Stimulated activated naive B cell treated with anti-CD40 and anti-IgM and Interleukin-4, amounts not matched to agents 10 μg/mL and 1 μg/mL and 100 μg/mL, for 72 hours (primary cell): ENCODE measurements at regions not wholly inside any gene's neighbourhood (a gene's known extent, or its start where the extent isn't known, plus 50 kb on each side); places are given as distances from the start of the nearest gene placed in this dataset.
"Not testable (repeated sequence)": the region's sequence is repeated elsewhere in the genome, so short reads cannot be mapped to it uniquely, and the experiment has no call there.

Source experiments
- ATAC-seq, 2 donors: fragments of 150-1000 bp; cut with Tn5 transposase; replicated peaks; 2 replicates each; pipeline ENCODE4 v1.10.0; 2021; ENCODE audit warnings: moderate library complexity in 1 of 2
- DNase-seq: peaks from one replicate; pipeline ENCODE4 v3.0.0; 2021
- H3K27ac Mint-ChIP-seq: one replicate; pipeline ENCODE4 v1.8.0; 2022; ENCODE audit warnings: mild to moderate bottlenecking, mixed read lengths
- H3K27me3 Mint-ChIP-seq, 2 donors: one replicate each; pipeline ENCODE4 v1.8.0; 2022; ENCODE audit warnings: mixed read lengths in 2 of 2
- H3K36me3 Mint-ChIP-seq, 2 donors: one replicate each; pipeline ENCODE4 v1.8.0; 2022; ENCODE audit warnings: mixed read lengths in 2 of 2, mild to moderate bottlenecking in 1 of 2
- H3K4me1 Mint-ChIP-seq, 2 donors: one replicate each; pipeline ENCODE4 v1.8.0; 2022; ENCODE audit warnings: mixed read lengths in 2 of 2, mild to moderate bottlenecking in 1 of 2
- H3K4me3 Mint-ChIP-seq, 2 donors: one replicate each; pipeline ENCODE4 v1.8.0; 2022; ENCODE audit warnings: mild to moderate bottlenecking in 2 of 2, mixed read lengths in 2 of 2, moderate library complexity in 1 of 2
- H3K9me3 Mint-ChIP-seq, 2 donors: one replicate each; pipeline ENCODE4 v1.8.0; 2022; ENCODE audit warnings: mixed read lengths in 2 of 2, mild to moderate bottlenecking in 1 of 2

DNA sequence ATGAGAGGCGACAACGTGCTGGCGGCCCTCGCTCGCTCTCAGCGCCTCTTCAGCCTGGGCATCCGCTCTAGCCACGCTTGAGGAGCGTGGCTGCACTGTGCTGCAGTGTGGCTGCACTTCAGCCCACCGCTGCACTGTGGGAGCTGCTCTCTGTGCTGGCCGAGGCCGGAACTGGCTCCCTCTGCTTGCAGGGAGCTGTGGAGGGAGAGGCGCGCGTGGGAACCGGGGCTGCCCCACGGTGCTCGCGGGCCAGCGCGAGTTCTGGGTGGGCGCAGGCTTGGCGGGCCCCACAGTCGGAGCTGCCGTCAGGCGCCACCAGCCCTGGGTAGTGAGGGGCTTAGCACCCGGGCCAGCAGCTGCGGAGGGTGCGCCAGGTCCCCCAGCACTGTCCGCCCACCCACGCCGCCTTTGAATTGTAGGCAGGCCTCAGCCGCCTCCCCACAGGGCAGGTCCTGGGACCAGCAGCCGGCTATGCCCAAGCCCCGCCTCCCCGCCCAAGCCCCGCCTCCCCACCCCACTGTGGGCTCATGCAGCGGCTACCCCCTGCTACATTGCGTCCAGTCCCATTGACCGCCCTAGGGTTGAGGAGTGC, 974.2 kb downstream of the FSCB start:
- Mint-ChIP-seq H3K27me3 (no peaks in the 10 kb centered on the region), H3K4me3 (no peak overlapping the region), H3K27ac (no peak overlapping the region), H3K4me1 (no peaks in the 10 kb centered on the region), H3K36me3 (no peaks in the 10 kb centered on the region), H3K9me3 (peaks cover 8 to 13% of the 10 kb centered on the region in 2 donors)
- ATAC-seq (no peak), DNase-seq (no peak)

- Mint-ChIP-seq H3K4me1 (no peaks in the 10 kb centered on the region), H3K27me3 (no peaks in the 10 kb centered on the region), H3K9me3 (peaks cover 0 to 2% of the 10 kb centered on the region in 2 donors), H3K4me3 (no peak overlapping the region), H3K36me3 (no peaks in the 10 kb centered on the region), H3K27ac (no peak overlapping the region)
- DNase-seq (no peak), ATAC-seq (no peak)
Measured at GRCh38 chr14:43528321-43528720, 978.8 kb downstream of the FSCB start.

DNA sequence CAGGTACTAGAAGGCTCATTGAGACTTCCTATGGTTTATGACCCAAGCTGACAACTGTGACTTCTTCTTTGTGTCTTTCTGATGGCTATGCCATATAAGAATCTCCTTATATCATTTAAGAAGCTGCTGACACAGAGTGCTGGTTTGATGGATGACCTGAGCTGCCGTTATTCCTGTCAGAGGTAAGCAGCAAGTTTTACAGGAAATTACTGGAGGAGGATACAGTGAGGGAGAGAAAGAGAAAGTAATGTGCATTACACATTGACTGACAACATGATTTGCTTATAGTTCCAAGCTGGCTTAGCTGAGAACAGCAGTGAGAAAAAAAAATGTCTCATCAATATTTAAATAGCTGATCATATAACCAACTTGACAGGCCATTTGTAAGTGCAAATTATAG, 981.4 kb downstream of the FSCB start:
- DNase-seq (no peak), ATAC-seq (no peak)
- H3K27ac Mint-ChIP-seq, result no peak overlapping the region
- no peaks in the 10 kb centered on the region for H3K36me3 Mint-ChIP-seq
- no peaks in the 10 kb centered on the region for H3K9me3 Mint-ChIP-seq
- H3K4me1 Mint-ChIP-seq, result no peaks in the 10 kb centered on the region
- H3K4me3 Mint-ChIP-seq, result no peak overlapping the region
- H3K27me3 Mint-ChIP-seq, result no peaks in the 10 kb centered on the region

DNA sequence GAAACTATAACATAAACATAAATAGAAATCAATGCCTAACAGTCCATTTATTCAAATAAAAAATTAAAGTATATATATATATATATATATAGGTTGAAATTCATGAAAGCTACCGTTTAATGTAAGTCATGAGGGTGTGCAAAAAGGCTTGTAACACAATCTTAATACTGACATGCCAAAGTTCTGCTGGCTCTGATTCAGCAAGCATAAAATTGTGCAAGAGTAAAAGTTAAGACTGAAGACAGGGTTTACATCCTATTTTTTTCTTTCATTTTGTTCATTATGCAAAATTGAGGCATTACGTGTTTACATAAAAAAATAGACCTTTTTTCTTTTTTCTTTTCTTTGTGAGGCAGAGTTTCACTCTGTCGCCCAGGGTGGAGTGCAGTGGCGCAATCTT, 984.2 kb downstream of the FSCB start:
- H3K27me3 Mint-ChIP-seq, result no peaks in the 10 kb centered on the region
- ATAC-seq (no peak), DNase-seq (no peak)
- H3K4me1 Mint-ChIP-seq, result no peaks in the 10 kb centered on the region
- H3K9me3 Mint-ChIP-seq, result peaks cover 0 to 5% of the 10 kb centered on the region in 2 donors
- no peaks in the 10 kb centered on the region for H3K36me3 Mint-ChIP-seq
- no peak overlapping the region for H3K4me3 Mint-ChIP-seq
- no peak overlapping the region for H3K27ac Mint-ChIP-seq

DNA sequence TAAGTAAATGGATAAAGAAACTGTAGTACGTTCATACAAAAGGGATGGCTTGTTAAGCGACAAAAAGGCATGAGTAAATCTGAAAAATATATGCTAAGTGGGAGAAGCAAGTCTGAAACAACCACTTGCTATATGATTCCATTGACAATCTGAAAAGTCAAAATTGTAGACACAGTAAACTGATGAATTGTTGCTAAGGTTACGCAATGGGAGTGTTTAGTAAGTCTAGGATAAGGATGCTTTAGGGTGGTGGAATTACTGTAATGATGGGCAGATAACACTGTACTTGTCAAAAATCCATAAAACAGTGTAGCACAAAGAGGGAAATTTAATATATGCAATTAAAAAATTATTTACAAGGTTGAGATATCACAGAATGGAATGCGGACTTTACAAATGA, 984.9 kb downstream of the FSCB start:
- DNase-seq (no peak), ATAC-seq (no peak)
- peaks cover 0 to 5% of the 10 kb centered on the region in 2 donors for H3K9me3 Mint-ChIP-seq
- no peaks in the 10 kb centered on the region for H3K36me3 Mint-ChIP-seq
- H3K4me1 Mint-ChIP-seq, result no peaks in the 10 kb centered on the region
- H3K27ac Mint-ChIP-seq, result no peak overlapping the region
- H3K4me3 Mint-ChIP-seq, result no peak overlapping the region
- H3K27me3 Mint-ChIP-seq, result no peaks in the 10 kb centered on the region

GRCh38 chr14:43503508-43503907, 1003.6 kb downstream of the FSCB start:
- H3K4me1 Mint-ChIP-seq, result no peaks in the 10 kb centered on the region
- H3K27me3 Mint-ChIP-seq, result no peaks in the 10 kb centered on the region
- peaks cover under 1 to 1% of the 10 kb centered on the region in 2 donors for H3K9me3 Mint-ChIP-seq
- no peak overlapping the region for H3K4me3 Mint-ChIP-seq
- no peak overlapping the region for H3K27ac Mint-ChIP-seq
- no peak for ATAC-seq
- H3K36me3 Mint-ChIP-seq, result no peaks in the 10 kb centered on the region
- DNase-seq, result no peak

DNA sequence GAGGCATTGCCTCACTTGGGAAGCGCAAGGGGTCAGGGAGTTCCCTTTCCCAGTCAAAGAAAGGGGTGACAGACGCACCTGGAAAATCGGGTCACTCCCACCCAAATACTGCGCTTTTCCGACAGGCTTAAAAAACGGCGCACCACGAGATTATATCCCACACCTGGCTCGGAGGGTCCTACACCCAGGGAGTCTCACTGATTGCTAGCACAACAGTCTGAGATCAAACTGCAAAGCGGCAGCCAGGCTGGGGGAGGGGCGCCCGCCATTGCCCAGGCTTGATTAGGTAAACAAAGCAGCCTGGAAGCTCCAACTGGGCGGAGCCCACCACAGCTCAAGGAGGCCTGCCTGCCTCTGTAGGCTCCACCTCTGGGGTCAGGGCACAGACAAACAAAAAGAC, 1014.7 kb downstream of the FSCB start:
- H3K9me3 Mint-ChIP-seq, ATAC-seq, H3K27me3 Mint-ChIP-seq, H3K36me3 Mint-ChIP-seq, DNase-seq, H3K4me1 Mint-ChIP-seq, H3K4me3 Mint-ChIP-seq, H3K27ac Mint-ChIP-seq: not testable (repeated sequence)

- no peak overlapping the region for H3K4me3 Mint-ChIP-seq
- no peak overlapping the region for H3K27ac Mint-ChIP-seq
- DNase-seq (no peak), ATAC-seq (no peak)
- H3K4me1 Mint-ChIP-seq, result no peaks in the 10 kb centered on the region
- no peaks in the 10 kb centered on the region for H3K9me3 Mint-ChIP-seq
- H3K27me3 Mint-ChIP-seq, result no peaks in the 10 kb centered on the region
- H3K36me3 Mint-ChIP-seq, result no peaks in the 10 kb centered on the region
Measured at GRCh38 chr14:43483415-43483814, 1023.7 kb downstream of the FSCB start.

DNA sequence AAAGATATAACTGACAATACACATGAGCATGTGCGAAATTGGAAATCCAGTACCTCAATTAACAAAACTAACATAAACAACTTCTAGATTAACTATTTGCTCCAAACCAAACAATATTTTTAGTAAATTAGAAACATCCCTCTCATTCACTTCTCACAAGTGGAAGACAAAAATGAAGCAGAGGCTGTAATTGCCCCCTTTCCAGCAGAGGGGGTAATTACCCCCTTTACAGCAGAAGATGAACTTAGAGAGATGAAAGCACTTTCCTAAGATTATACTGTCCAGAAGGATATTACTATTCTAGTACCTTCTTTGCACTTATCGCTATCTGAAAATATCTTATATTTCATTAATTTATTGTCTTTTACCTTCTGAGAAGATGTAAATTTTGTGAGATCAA, 1025.2 kb downstream of the FSCB start:
- H3K9me3 Mint-ChIP-seq, result no peaks in the 10 kb centered on the region
- H3K4me1 Mint-ChIP-seq, result no peaks in the 10 kb centered on the region
- no peaks in the 10 kb centered on the region for H3K36me3 Mint-ChIP-seq
- no peaks in the 10 kb centered on the region for H3K27me3 Mint-ChIP-seq
- no peak for ATAC-seq
- no peak overlapping the region for H3K4me3 Mint-ChIP-seq
- H3K27ac Mint-ChIP-seq, result no peak overlapping the region
- DNase-seq, result no peak

- no peaks in the 10 kb centered on the region for H3K4me1 Mint-ChIP-seq
- DNase-seq (no peak), ATAC-seq (no peak)
- no peak overlapping the region for H3K4me3 Mint-ChIP-seq
- H3K36me3 Mint-ChIP-seq, result no peaks in the 10 kb centered on the region
- H3K27ac Mint-ChIP-seq, result no peak overlapping the region
- no peaks in the 10 kb centered on the region for H3K27me3 Mint-ChIP-seq
- H3K9me3 Mint-ChIP-seq, result no peaks in the 10 kb centered on the region
Measured at GRCh38 chr14:43480976-43481375, 1026.1 kb downstream of the FSCB start.

GRCh38 chr14:43479596-43480195, 1027.4 kb downstream of the FSCB start:
- no peak for DNase-seq
- Mint-ChIP-seq H3K36me3 (no peaks in the 10 kb centered on the region), H3K27me3 (no peaks in the 10 kb centered on the region), H3K4me3 (no peak overlapping the region), H3K9me3 (no peaks in the 10 kb centered on the region), H3K4me1 (no peaks in the 10 kb centered on the region), H3K27ac (no peak overlapping the region)
- no peak for ATAC-seq

- Mint-ChIP-seq H3K4me3 (no peak overlapping the region), H3K36me3 (no peaks in the 10 kb centered on the region), H3K9me3 (no peaks in the 10 kb centered on the region), H3K27me3 (no peaks in the 10 kb centered on the region), H3K27ac (no peak overlapping the region), H3K4me1 (no peaks in the 10 kb centered on the region)
- no peak for DNase-seq
- ATAC-seq, result no peak
Measured at GRCh38 chr14:43476822-43477221, 1030.3 kb downstream of the FSCB start.

DNA sequence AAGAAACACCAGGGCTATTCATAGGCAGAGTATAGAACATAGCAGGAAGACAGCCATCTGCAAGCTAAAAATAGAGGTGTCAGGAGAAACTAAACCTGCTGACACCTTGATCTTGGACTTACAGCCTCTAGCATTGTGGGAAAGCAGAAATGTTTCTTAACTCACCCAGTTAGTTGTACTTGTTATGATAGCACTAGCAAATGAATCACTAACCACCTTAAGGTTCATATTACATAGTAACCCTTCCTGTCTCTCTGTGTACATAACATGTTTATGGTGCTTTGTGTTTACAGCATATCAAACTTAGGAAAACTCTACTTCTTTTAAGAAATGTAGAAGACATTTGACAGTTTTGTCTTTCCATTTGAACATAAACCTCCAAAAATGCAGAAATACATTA, 1031.3 kb downstream of the FSCB start:
- DNase-seq (no peak), ATAC-seq (no peak)
- Mint-ChIP-seq H3K4me1 (no peaks in the 10 kb centered on the region), H3K9me3 (no peaks in the 10 kb centered on the region), H3K36me3 (no peaks in the 10 kb centered on the region), H3K27ac (no peak overlapping the region), H3K4me3 (no peak overlapping the region), H3K27me3 (no peaks in the 10 kb centered on the region)

DNA sequence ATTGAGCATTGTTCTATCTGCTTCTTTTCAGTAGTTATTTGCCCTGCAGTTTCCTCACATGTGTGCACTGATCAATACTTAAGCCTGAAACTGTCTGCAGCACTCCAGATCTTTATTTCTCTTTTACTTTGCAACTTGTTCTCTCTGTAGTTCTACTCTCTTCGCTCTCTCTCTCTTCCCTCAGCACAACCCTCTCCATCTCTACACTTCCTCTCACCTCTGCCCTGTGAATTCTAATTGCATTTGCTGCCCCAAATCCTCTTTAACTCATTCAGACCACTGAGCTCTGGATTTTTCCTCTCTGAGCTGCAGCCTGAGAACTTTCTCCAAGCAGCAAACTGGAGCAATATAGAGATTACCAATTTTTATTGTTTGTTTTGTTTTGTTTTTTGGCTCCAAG, 1035.5 kb downstream of the FSCB start:
- no peaks in the 10 kb centered on the region for H3K9me3 Mint-ChIP-seq
- H3K27me3 Mint-ChIP-seq, result no peaks in the 10 kb centered on the region
- H3K4me3 Mint-ChIP-seq, result no peak overlapping the region

DNA sequence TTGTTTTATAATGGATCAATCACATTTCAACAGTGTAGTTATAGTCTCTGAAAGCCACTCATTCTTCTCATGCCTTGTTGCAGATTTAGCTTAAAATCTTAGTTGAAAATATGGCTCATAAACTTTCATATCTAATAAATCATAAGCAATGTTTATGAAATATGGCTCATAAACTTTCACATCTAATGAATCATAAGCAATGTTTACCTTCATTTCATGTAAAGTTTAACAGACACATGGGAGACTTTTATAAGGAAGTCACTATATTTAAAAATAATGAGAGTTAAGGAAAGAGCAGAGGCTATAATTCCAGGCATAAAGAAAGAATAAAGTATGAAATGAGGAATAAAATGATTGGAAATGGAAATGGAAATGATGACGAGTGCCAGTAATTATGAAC, 1042.1 kb downstream of the FSCB start:
- H3K4me3 Mint-ChIP-seq, result no peak overlapping the region
- H3K27ac Mint-ChIP-seq, result no peak overlapping the region
- H3K9me3 Mint-ChIP-seq, result peaks cover 3 to 4% of the 10 kb centered on the region in 2 donors
- no peaks in the 10 kb centered on the region for H3K27me3 Mint-ChIP-seq
- H3K36me3 Mint-ChIP-seq, result no peaks in the 10 kb centered on the region
- DNase-seq (no peak), ATAC-seq (no peak)
- no peaks in the 10 kb centered on the region for H3K4me1 Mint-ChIP-seq

More for the DNA sequence above, 1035.5 kb downstream of the FSCB start:
- H3K27ac Mint-ChIP-seq, result no peak overlapping the region
- no peak for DNase-seq
- ATAC-seq, result no peak
- no peaks in the 10 kb centered on the region for H3K4me1 Mint-ChIP-seq
- H3K36me3 Mint-ChIP-seq, result no peaks in the 10 kb centered on the region

GRCh38 chr14:43449291-43449690, 1057.8 kb downstream of the FSCB start:
- Mint-ChIP-seq H3K4me3 (no peak overlapping the region), H3K36me3 (no peaks in the 10 kb centered on the region), H3K9me3 (peaks cover 10 to 15% of the 10 kb centered on the region in 2 donors), H3K4me1 (no peaks in the 10 kb centered on the region), H3K27ac (no peak overlapping the region), H3K27me3 (no peaks in the 10 kb centered on the region)
- ATAC-seq (no peak), DNase-seq (no peak)
